Mesendoderm (in vitro differentiated cells): ENCODE measurements at regions not wholly inside any gene's neighbourhood (a gene's known extent, or its start where the extent isn't known, plus 50 kb on each side); places are given as distances from the start of the nearest gene placed in this dataset.

Experiments
- DNase-seq: peaks from one replicate; pipeline ENCODE4 v3.0.0; 2013
- H2AK5ac ChIP-seq: 2 replicates; pipeline ENCODE4 v1.6.1; 2013; ENCODE audit warnings: low read length, inconsistent platforms
- H2BK120ac ChIP-seq: 2 replicates; pipeline ENCODE4 v1.6.1; 2013; ENCODE audit warnings: low read depth, mild to moderate bottlenecking, low read length, moderate library complexity, mixed read lengths
- H2BK15ac ChIP-seq: replicated peaks from 2 replicates; pipeline ENCODE4 v1.6.1; 2013; ENCODE audit warnings: low read depth, mild to moderate bottlenecking, moderate library complexity
- H2BK5ac ChIP-seq: 2 replicates; pipeline ENCODE4 v1.6.1; 2013; ENCODE audit warnings: low read length, inconsistent platforms
- H3K18ac ChIP-seq: 2 replicates; pipeline ENCODE4 v1.6.1; 2013; ENCODE audit warnings: mild to moderate bottlenecking, low read length, mixed read lengths
- H3K23ac ChIP-seq: one replicate; pipeline ENCODE4 v1.6.1; 2013; ENCODE audit warnings: low read length
- H3K27ac ChIP-seq: 2 replicates; pipeline ENCODE4 v1.5.1; 2013; ENCODE audit warnings: low read depth, mild to moderate bottlenecking, inconsistent platforms, low read length, moderate library complexity
- H3K27me3 ChIP-seq: 2 replicates; pipeline ENCODE4 v1.6.1; 2013; ENCODE audit warnings: low read length, control low read depth, mild to moderate bottlenecking, inconsistent platforms; ENCODE audit not compliant: insufficient read depth, poor library complexity
- H3K36me3 ChIP-seq: 2 replicates; pipeline ENCODE4 v1.6.1; 2013; ENCODE audit warnings: low read length, inconsistent platforms; ENCODE audit not compliant: control insufficient read depth, insufficient read depth
- H3K4ac ChIP-seq: one replicate; pipeline ENCODE4 v1.6.1; 2013; ENCODE audit warnings: low read depth, mild to moderate bottlenecking, low read length, moderate library complexity
- H3K4me1 ChIP-seq: 2 replicates; pipeline ENCODE4 v1.6.1; 2013; ENCODE audit warnings: low read depth, low read length, inconsistent platforms; ENCODE audit not compliant: control insufficient read depth
- H3K4me2 ChIP-seq: 2 replicates; pipeline ENCODE4 v1.6.1; 2013; ENCODE audit warnings: low read length
- H3K4me3 ChIP-seq: 2 replicates; pipeline ENCODE4 v1.5.1; 2013; ENCODE audit warnings: mild to moderate bottlenecking, low read length
- H3K56ac ChIP-seq: one replicate; pipeline ENCODE4 v1.6.1; 2013; ENCODE audit warnings: low read length
- H3K79me1 ChIP-seq: 2 replicates; pipeline ENCODE4 v1.6.1; 2013; ENCODE audit warnings: low read length, inconsistent platforms
- H3K79me2 ChIP-seq: 2 replicates; pipeline ENCODE4 v1.6.1; 2013; ENCODE audit warnings: mild to moderate bottlenecking, low read length; ENCODE audit not compliant: control insufficient read depth, insufficient read depth
- H3K9ac ChIP-seq: 2 replicates; pipeline ENCODE4 v1.6.1; 2013; ENCODE audit warnings: low read length, inconsistent platforms
- H4K5ac ChIP-seq: one replicate; pipeline ENCODE4 v1.6.1; 2013; ENCODE audit warnings: low read length
- H4K8ac ChIP-seq: one replicate; pipeline ENCODE4 v1.6.1; 2013; ENCODE audit warnings: low read depth, mild to moderate bottlenecking, control low read depth, low read length, moderate library complexity
- WGBS: extraction: QIAGEN DNeasy Blood & Tissue Kit; methylation state at CpG from one replicate; pipeline ENCODE4 v1.1.7; 2013; ENCODE audit warnings: low lambda C conversion rate, missing lambda C conversion rate; ENCODE audit not compliant: insufficient coverage; ENCODE audit errors: extremely low coverage; 5-methylcytosine and 5-hydroxymethylcytosine counted together

DNA sequence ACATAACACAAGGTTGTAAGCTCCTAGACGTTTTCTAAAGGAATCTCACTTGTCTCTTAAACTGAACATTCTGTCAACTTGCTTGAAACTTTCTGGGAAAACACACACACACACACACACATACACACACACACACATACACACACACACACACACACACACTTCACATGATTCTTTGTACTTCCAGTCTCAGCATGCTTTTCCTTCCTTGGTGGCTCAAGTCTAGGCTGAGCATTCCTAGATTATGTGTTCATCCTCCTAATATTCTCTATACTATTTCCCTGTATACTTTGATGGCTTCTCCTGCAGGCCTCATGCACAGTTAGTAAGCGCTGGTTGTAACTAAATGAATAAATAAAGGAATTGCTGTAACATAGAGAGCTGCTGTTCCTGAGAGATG is 372.1 kb downstream of the PTPRC start:
- Histone ChIP-seq H2BK5ac (no peak overlapping the region), H2BK15ac (no peak overlapping the region), H3K79me2 (no peaks in the 10 kb centered on the region), H3K4me2 (no peak overlapping the region), H3K9ac (no peak overlapping the region), H3K56ac (no peak overlapping the region), H3K27me3 (no peaks in the 10 kb centered on the region), H3K4me3 (no peak overlapping the region), H3K27ac (no peak overlapping the region), H3K4ac (no peak overlapping the region), H4K8ac (no peak overlapping the region), H3K23ac (no peak overlapping the region), H3K18ac (no peak overlapping the region), H3K36me3 (no peaks in the 10 kb centered on the region), H2AK5ac (no peak overlapping the region), H3K4me1 (no peaks in the 10 kb centered on the region), H2BK120ac (no peak overlapping the region), H4K5ac (no peak overlapping the region), H3K79me1 (no peaks in the 10 kb centered on the region)
- WGBS: no CpG with 5 or more reads among the region's 2 CpGs
- DNase-seq: no peak

DNA sequence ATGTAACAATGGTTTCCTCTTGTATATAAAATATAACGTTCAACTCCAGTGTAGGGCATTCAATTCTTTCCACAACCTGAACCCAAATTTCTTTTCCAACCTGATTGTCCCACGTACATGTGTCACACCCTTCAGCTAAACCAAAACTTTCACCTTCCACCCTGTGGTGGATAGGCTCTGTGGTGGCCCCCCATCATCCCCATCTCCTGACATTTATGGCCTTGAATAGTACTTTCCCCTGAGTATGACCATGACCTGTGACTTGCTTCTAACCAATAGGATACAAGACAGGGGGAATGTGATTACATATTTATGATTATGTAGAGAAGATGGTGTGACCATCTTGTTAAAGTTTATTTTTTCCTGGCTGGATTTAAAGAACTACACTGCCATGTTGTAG is 377.0 kb downstream of the PTPRC start:
- Histone ChIP-seq H3K4me2 (no peak overlapping the region), H2BK5ac (no peak overlapping the region)
- WGBS: no CpG with 5 or more reads among the region's 2 CpGs

DNA sequence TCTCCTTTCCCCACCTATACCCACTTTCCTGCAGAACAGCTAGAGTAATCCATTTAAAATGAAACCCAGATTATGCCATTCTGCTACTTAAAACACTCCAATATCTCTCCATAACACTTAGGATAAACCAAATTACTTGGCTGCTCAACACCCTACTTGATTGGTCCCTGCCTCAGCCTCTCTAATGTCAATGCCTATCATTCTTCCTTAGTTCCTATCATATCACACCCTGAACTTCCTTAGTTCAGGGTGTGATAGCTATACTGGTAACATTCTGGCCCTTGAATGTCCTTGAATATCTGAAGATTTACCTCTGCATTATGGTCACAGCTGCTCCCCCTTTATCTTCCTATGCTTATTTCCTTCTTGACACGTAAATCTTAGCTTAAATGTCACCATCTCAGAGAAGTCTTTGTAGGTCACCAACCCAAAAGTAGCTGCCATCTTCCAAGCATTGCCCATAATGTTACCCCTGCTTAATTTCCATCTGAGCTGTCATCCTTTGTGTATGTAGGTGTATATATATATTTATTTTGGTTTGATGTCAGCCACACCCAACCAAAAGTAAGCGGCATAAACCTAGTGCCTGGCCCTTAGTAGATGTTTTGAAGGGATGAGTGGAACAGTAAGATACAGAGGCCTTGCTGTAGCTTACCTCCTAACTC is 379.8 kb downstream of the PTPRC start:
- Histone ChIP-seq H3K27me3 (no peaks in the 10 kb centered on the region), H3K9ac (no peak overlapping the region), H3K4me3 (no peak overlapping the region), H4K5ac (no peak overlapping the region), H3K79me2 (no peaks in the 10 kb centered on the region), H3K27ac (no peak overlapping the region), H2BK15ac (no peak overlapping the region), H3K4me2 (no peak overlapping the region), H2BK5ac (no peak overlapping the region), H2BK120ac (no peak overlapping the region), H4K8ac (no peak overlapping the region), H3K4me1 (no peaks in the 10 kb centered on the region), H3K18ac (no peak overlapping the region), H3K4ac (no peak overlapping the region), H3K79me1 (no peaks in the 10 kb centered on the region), H3K56ac (no peak overlapping the region), H3K23ac (no peak overlapping the region), H2AK5ac (no peak overlapping the region), H3K36me3 (no peaks in the 10 kb centered on the region)
- WGBS: no CpG with 5 or more reads among the region's 2 CpGs
- no peak for DNase-seq

More for the DNA sequence above, 377.0 kb downstream of the PTPRC start:
- H3K79me1 ChIP-seq: no peaks in the 10 kb centered on the region
- H2BK120ac ChIP-seq: no peak overlapping the region
- H3K4ac ChIP-seq: no peak overlapping the region
- no peaks in the 10 kb centered on the region for H3K4me1 ChIP-seq
- H3K27me3 ChIP-seq: no peaks in the 10 kb centered on the region
- H3K36me3 ChIP-seq: no peaks in the 10 kb centered on the region
- H3K56ac ChIP-seq: no peak overlapping the region
- no peak overlapping the region for H3K27ac ChIP-seq
- no peak for DNase-seq
- H3K9ac ChIP-seq: no peak overlapping the region
- no peak overlapping the region for H3K18ac ChIP-seq
- H3K79me2 ChIP-seq: no peaks in the 10 kb centered on the region
- H2AK5ac ChIP-seq: no peak overlapping the region
- H3K4me3 ChIP-seq: no peak overlapping the region
- H4K8ac ChIP-seq: no peak overlapping the region
- no peak overlapping the region for H4K5ac ChIP-seq
- H2BK15ac ChIP-seq: no peak overlapping the region
- no peak overlapping the region for H3K23ac ChIP-seq

DNA sequence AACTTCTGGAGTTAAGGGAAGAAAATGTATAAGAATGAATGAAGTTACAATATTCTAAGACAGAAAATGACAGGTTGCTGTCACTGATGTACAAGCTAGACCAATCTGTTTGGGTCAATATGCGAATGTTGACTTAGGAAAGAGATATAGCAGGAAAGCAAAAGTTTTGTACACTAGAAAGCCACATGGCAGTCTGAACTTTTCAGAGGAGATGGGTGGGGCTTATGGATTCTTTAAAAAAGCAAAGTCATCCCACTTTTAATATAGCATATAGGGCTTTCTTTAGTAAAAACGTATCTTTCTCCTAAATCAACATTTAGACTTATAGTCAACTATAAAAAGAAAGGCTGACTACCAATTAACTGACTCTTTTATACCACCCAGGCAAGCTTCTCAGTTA is 381.2 kb downstream of the PTPRC start:
- Histone ChIP-seq H3K27ac (no peak overlapping the region), H3K18ac (no peak overlapping the region), H3K9ac (no peak overlapping the region), H3K4me1 (no peaks in the 10 kb centered on the region), H2BK15ac (no peak overlapping the region), H3K56ac (no peak overlapping the region), H3K4ac (no peak overlapping the region), H3K23ac (no peak overlapping the region), H3K4me3 (no peak overlapping the region), H4K8ac (no peak overlapping the region), H4K5ac (no peak overlapping the region), H3K27me3 (no peaks in the 10 kb centered on the region), H2BK5ac (no peak overlapping the region), H3K79me2 (no peaks in the 10 kb centered on the region), H3K36me3 (no peaks in the 10 kb centered on the region), H2AK5ac (no peak overlapping the region), H3K79me1 (no peaks in the 10 kb centered on the region), H3K4me2 (no peak overlapping the region), H2BK120ac (no peak overlapping the region)
- no CpG with 5 or more reads among the region's 2 CpGs for WGBS
- DNase-seq: no peak

DNA sequence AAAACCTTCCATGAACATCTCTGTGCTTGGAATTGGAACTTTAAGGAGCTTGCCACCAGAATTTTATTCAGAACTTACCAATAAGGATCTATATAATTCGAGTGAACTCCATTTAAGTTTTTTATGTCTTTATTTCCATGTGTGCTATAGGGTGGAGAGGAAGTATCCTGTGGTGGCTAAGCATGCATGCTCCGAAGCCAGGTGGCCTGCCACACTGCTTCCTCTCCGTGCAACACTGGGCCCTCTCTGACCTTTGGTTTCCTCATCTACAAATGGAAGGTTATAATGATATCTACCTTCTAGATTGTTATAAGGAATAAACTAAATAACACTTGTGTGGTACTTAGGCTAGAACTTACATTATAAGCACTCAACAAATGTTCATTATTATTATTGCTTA is 382.1 kb downstream of the PTPRC start:
- no peak overlapping the region for H3K4me3 ChIP-seq
- no peak overlapping the region for H3K18ac ChIP-seq
- H3K23ac ChIP-seq: no peak overlapping the region
- WGBS: no CpG with 5 or more reads among the region's 3 CpGs
- no peak overlapping the region for H2AK5ac ChIP-seq
- H4K8ac ChIP-seq: no peak overlapping the region
- no peaks in the 10 kb centered on the region for H3K36me3 ChIP-seq
- no peak overlapping the region for H2BK5ac ChIP-seq
- DNase-seq: no peak
- H3K9ac ChIP-seq: no peak overlapping the region
- no peak overlapping the region for H3K4ac ChIP-seq
- H2BK120ac ChIP-seq: no peak overlapping the region
- H3K79me2 ChIP-seq: no peaks in the 10 kb centered on the region
- H3K4me2 ChIP-seq: no peak overlapping the region
- H3K27me3 ChIP-seq: no peaks in the 10 kb centered on the region
- H2BK15ac ChIP-seq: no peak overlapping the region
- no peaks in the 10 kb centered on the region for H3K79me1 ChIP-seq
- no peak overlapping the region for H3K27ac ChIP-seq
- no peaks in the 10 kb centered on the region for H3K4me1 ChIP-seq
- H3K56ac ChIP-seq: no peak overlapping the region
- H4K5ac ChIP-seq: no peak overlapping the region

DNA sequence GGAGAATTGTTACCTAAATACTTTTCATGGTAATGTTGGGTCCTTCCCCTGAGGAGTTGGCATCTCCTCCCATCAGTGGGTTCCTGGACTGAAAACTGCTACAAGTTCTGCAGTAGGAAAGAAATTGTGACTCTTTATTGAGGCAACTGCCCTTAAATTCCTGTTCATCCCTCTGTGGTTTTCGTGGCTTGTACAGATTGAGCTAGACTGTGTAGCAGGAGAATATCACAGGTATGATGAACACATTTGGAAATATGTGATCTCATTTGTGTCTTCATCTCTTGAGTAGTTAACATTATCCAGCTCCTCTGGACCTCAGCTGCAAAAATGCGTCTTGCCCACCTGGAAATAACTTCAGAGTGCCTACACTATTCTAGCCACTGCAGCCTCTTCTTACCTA is 390.6 kb downstream of the PTPRC start:
- Histone ChIP-seq H3K56ac (no peak overlapping the region), H3K4me1 (no peaks in the 10 kb centered on the region)

More for the DNA sequence above, 390.6 kb downstream of the PTPRC start:
- no peak overlapping the region for H3K9ac ChIP-seq
- no peak overlapping the region for H3K18ac ChIP-seq
- H3K79me2 ChIP-seq: no peaks in the 10 kb centered on the region
- H3K27me3 ChIP-seq: no peaks in the 10 kb centered on the region
- DNase-seq: no peak
- no peak overlapping the region for H3K4me3 ChIP-seq
- no peak overlapping the region for H3K4me2 ChIP-seq
- no peak overlapping the region for H3K27ac ChIP-seq
- H3K23ac ChIP-seq: no peak overlapping the region
- no CpG with 5 or more reads among the region's 2 CpGs for WGBS
- no peaks in the 10 kb centered on the region for H3K79me1 ChIP-seq
- H2BK120ac ChIP-seq: no peak overlapping the region
- H3K4ac ChIP-seq: no peak overlapping the region
- no peaks in the 10 kb centered on the region for H3K36me3 ChIP-seq
- no peak overlapping the region for H2BK5ac ChIP-seq
- H2BK15ac ChIP-seq: no peak overlapping the region
- H2AK5ac ChIP-seq: no peak overlapping the region
- no peak overlapping the region for H4K5ac ChIP-seq
- no peak overlapping the region for H4K8ac ChIP-seq
